ENCODE measurements at regions not wholly inside any gene's neighbourhood (a gene's known extent, or its start where the extent isn't known, plus 50 kb on each side); places are given as distances from the start of the nearest gene placed in this dataset.
A peak's percentile ranks its signal among the peaks of the same experiment; 100 is the strongest.
"Not testable (repeated sequence)": the region's sequence is repeated elsewhere in the genome, so short reads cannot be mapped to it uniquely, and the experiment has no call there.

DNA sequence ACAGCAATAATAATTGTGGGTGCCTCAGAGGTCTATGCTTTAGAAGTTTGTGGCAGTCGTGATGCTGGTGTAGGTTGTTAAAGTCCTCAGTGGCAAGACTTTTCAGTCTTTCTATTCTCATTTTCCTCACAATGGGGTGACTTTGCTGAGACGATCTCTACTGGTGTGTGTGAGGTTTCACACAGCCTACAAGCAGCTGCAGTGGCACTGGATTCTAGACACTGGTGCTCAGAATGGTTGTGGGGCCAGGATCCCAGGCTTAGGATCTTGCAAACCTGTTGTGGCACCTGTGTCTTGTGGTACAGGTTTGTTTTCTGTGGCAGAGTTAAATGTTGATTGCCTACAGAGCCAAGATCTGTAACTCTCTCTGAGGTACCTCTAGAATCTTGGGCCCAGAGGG is 581.2 kb downstream of the PTPRC start:
- no peak for DNase-seq (ENCODE audit: low spot score)

DNA sequence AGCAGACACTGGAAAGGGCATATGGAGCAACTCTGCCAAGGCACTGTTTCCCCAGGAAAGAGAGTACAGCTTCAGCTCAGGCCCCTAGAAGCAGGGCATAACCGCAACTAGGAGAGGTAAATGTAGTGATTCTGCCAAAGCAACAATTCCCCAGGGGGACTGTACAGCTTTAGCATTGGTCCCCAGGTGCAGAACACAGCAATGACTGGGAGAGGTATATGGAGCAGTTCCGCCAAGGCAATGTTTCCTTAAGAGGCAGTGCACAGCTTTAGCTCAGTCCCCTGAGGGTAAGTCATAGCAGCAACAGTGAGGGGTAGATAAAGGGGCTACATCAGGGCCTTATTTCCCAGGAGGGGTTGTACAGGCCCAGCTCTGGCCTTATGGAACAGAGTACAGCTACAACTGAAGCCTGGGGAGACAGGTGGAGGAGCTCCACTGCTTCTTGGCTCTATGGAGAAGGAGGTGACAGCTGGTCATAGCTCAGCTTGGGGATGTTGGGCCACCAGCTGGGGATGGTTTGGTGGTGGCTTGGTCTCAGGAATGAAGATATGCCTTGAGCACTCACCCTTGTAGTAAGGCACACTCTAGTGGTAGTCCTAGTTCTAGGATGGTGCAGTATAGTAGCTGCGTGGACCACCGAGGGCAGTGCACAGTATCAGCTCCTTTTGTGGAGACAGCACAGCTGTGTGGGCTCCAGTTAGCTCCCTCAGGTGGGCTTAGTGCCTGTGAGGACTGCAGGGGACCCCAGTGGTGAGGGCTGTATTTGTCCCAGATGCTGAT is 582.7 kb downstream of the PTPRC start:
- no peak for DNase-seq (ENCODE audit: low spot score)

DNA sequence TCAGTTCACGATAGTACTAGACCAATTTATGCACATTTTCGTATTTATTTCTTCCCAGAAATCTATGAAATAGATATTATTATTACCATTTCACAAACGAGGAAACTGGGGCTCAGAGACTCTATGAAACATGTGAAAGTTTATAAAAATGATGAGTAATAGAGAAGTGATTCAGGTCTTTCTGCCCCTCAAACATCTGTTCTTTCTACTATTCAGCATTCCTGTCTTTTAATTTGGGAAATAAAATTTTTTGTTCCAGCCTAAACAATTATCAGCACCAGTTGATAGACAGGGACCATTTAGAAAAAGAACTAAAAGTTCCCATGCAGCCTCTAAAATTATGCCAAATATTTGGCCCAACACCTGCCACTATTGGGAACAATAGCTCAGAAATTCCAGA is 585.1 kb downstream of the PTPRC start:
- no peak for DNase-seq (ENCODE audit: low spot score)

DNA sequence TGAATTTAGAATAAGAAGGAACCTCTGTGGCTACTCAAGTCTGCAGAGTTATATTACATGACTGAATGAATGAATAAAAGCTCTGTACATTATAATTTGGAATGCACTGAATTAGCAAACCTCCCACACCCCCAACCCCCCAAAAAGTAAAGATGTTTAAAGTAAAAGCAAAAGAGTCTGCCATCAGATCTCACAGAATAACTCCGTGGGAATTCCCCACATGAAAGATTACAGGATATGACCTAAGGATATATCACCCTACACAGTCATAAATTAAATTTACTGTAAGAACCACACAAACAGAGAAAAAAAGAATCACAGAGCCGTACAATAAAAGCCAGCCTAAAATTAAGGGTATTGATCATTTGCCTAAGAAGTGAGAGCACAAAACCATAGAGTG is 587.3 kb downstream of the PTPRC start:
- no peak for DNase-seq (ENCODE audit: low spot score)

GRCh38 chr1:199242147-199242546 is 603.3 kb downstream of the PTPRC start:
- no peak for DNase-seq (ENCODE audit: low spot score)

GRCh38 chr1:199242601-199243000 is 603.8 kb downstream of the PTPRC start:
- no peak for DNase-seq (ENCODE audit: low spot score)

DNA sequence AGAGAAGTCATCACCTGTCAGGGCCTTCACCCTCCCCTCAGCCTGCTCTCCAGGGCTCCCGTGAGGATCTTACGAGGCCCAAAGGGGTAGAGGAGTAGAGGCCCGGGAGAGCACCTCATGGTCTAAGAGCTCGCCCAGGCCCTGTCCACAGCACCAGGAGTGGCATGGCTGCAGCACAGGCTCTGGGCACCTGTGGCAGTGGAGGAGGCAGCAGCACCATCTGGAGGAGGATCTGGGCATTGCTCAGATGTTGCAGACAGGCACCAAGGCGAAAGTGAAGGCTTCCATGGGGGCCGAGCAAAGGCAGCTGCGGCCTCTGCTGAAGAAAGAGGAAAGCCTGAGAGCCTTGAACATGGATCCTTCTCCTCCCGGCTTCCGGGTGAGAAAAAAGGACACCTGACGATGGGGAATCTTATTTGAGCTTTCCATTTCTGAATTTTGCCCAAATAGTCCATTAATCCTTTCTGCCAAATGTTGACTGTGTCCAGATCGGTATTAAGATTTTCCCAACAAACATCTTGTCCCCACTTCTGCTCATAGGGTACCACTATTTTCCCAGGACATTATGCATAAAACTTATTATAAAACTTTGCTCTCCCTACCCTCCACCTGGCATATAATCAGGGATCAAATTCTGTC is 604.7 kb downstream of the PTPRC start:
- DNase-seq (ENCODE audit: low spot score) = peak; percentile 40

- no peak for DNase-seq (ENCODE audit: low spot score)
Observed at GRCh38 chr1:199245946-199246345, 607.1 kb downstream of the PTPRC start.

DNA sequence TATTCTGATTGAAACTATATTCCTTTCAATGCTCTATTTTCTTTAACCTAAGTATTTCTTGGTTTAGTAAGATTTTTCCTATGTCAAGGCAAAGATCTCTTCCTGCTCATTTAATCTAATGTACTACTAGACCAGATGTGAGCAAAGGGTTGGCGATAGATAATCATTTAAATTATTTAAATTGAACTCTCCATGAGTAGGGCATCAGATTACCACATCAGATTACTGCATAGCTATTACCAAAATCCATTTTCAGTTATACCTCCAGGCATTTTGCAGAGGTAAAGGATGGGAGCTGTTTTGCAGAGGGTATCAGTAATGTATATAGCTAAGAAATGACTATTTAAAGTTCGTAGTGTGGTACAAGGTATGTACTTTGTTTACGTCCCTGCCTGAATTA is 607.9 kb downstream of the PTPRC start:
- no peak for DNase-seq (ENCODE audit: low spot score)

DNA sequence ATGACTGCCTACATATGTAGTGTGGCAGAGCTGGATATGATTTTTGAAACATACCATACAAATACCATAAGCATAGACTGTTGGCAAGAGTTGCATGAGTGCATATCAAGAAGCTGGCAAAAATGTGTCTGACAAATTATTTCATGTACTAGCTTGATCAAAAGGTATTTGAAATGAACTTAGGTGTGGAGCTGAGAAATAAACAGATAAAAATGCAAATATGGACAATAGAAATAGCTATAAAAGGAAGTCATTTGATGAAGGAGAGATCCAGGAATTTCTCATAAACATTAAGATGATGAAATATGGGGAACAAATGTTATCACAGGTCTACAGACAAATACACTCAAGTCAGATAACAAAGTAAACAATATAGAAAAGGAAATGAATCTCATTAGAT is 609.1 kb downstream of the PTPRC start:
- no peak for DNase-seq (ENCODE audit: low spot score)

GRCh38 chr1:199254040-199254439 is 615.2 kb downstream of the PTPRC start:
- not testable (repeated sequence) for DNase-seq (ENCODE audit: low spot score)

- no peak for DNase-seq (ENCODE audit: low spot score)
Observed at GRCh38 chr1:199261328-199261727, 622.5 kb downstream of the PTPRC start.

DNA sequence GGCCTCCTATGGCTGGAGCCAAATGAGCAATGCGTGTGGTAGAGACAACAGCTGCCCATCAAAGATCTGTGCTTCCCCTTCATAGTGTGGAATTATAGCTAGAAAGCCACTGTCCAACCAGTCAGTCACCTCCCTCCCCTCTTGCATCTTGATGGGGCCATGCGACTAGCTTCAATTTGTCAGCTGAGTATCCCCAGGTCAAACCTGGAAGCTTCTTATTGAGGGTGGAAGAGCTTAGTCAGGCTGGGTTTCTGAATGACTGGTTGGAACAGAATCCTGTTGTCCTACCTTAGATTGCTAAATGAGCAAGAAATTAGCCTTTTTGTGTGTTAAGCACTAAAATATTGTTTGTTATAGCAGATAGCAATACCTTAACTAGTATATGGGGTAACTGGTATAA is 625.4 kb downstream of the PTPRC start:
- no peak for DNase-seq (ENCODE audit: low spot score)

- no peak for DNase-seq (ENCODE audit: low spot score)
Observed at GRCh38 chr1:199264911-199265310, 626.1 kb downstream of the PTPRC start.

DNA sequence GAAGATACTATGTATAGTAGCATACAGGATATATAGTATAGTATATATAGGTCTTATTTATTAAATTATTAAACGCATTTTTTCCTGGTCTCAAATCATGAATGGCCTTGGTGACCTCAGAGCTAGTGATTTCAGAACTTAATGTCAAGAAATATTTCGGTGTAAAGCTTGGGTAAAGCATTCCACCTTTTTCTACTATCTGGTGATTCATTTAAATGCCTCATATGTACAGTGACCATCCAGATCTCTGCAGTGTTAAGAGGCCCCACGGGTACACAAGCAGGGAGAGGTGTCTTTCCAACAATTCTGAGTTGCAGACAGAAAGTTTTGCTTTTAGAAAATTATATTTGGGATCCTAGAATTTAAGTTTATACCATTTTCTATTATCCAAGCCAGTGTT is 626.5 kb downstream of the PTPRC start:
- DNase-seq (ENCODE audit: low spot score) = no peak

- no peak for DNase-seq (ENCODE audit: low spot score)
Observed at GRCh38 chr1:199269241-199269640, 630.4 kb downstream of the PTPRC start.

DNA sequence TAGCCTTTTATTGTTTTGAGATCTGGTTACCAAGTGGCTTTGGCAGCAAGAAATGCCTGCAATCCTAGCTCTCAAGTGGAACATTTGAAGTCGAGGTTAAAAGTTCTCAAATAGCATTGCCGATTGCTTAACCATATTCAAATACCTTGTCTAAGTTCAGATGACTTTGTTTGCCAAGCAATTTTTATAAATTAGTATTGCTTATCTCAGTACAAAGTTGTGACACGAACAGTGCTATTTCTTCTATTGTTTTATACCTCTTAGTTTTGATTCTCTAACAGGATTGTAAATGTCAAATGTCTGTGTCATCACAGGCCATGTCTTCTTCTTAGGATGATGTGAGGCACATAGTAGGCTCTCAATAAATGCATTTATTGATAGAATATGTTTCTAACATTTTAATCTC is 633.3 kb downstream of the PTPRC start:
- DNase-seq (ENCODE audit: low spot score) = peak; percentile 18

DNA sequence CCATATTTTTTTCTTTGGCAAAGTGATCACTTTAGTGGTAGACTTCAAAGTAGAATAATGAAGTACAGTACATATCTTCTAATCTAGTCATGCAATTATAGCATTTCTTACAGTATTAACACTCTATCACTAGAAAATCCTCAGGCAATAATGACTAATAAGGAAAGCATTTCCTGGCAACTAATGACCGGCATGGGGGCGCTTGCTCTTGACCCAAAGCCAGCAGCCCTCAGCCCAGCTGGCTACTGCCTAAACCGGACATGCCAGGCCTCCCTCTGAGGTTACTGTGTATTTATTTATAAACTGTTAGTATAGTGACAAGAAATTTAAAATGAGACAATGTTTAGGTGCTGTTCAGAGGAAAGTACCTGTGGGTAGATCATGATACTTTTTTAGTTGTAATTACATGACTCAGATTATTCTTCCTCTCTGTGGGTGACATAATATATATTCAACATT is 633.8 kb downstream of the PTPRC start:
- peak; percentile 76 for DNase-seq (ENCODE audit: low spot score)

GRCh38 chr1:199273837-199274379 is 635.1 kb downstream of the PTPRC start:
- no peak for DNase-seq (ENCODE audit: low spot score)

GRCh38 chr1:199279067-199279466 is 640.2 kb downstream of the PTPRC start:
- DNase-seq (ENCODE audit: low spot score) = no peak

GRCh38 chr1:199279872-199280645 is 641.2 kb downstream of the PTPRC start:
- DNase-seq (ENCODE audit: low spot score) = peak; percentile 8

GRCh38 chr1:199282751-199283305 is 644.0 kb downstream of the PTPRC start:
- DNase-seq (ENCODE audit: low spot score) = no peak
